Stimulated activated memory B cell treated with anti-CD40 and anti-IgM and Interleukin-4, amounts not matched to agents 10 μg/mL and 1 μg/mL and 100 μg/mL, for 72 hours (primary cell): ENCODE measurements at regions not wholly inside any gene's neighbourhood (a gene's known extent, or its start where the extent isn't known, plus 50 kb on each side); places are given as distances from the start of the nearest gene placed in this dataset.
"Not testable (repeated sequence)": the region's sequence is repeated elsewhere in the genome, so short reads cannot be mapped to it uniquely, and the experiment has no call there.

ENCODE experiments used
- ATAC-seq: fragments of 150-1000 bp; cut with Tn5 transposase; 2 replicates; pipeline ENCODE4 v1.10.0; 2021
- H3K27ac Mint-ChIP-seq: one replicate; pipeline ENCODE4 v1.8.0; 2022; ENCODE audit warnings: mild to moderate bottlenecking, mixed read lengths
- H3K27me3 Mint-ChIP-seq: one replicate; pipeline ENCODE4 v1.8.0; 2022; ENCODE audit warnings: mixed read lengths
- H3K36me3 Mint-ChIP-seq: one replicate; pipeline ENCODE4 v1.8.0; 2022; ENCODE audit warnings: mixed read lengths
- H3K4me1 Mint-ChIP-seq: one replicate; pipeline ENCODE4 v1.8.0; 2022; ENCODE audit warnings: mixed read lengths
- H3K4me3 Mint-ChIP-seq: one replicate; pipeline ENCODE4 v1.8.0; 2022; ENCODE audit warnings: mild to moderate bottlenecking, moderate library complexity, mixed read lengths
- H3K9me3 Mint-ChIP-seq: one replicate; pipeline ENCODE4 v1.8.0; 2022; ENCODE audit warnings: mixed read lengths

DNA sequence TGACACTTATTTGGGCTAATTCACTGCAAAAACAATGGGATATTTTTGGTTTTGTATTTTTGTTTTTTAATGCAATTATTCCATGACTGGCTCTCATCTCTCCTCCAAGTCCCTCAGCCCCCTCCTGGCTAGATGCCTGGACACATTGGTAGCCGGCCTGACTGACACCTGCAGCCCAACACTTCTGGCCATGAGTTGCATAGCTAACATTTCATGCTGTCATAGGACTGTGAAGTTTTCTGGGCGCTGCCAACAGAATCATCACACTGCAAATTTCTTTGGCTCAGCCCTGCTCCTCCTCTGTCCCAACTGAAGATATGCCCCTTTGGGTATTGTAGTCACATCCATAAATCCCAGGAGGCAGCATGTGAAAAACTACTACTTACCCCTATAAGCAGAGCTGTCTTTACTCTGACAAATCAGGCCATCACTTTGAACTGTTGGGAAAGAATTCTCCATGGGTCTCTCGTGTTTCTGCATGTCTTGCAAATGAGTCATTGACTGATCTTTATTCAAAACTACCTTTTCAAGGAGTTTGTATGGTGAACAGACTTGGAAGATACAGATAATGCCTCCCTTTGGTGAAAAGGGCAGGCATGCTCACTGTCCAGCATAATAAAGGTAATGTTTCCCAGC, 126.7 kb upstream of the LGR5 start:
- H3K4me1 Mint-ChIP-seq = no peaks in the 10 kb centered on the region
- ATAC-seq = no peak
- H3K27ac Mint-ChIP-seq = no peak overlapping the region
- no peaks in the 10 kb centered on the region for H3K9me3 Mint-ChIP-seq
- no peaks in the 10 kb centered on the region for H3K27me3 Mint-ChIP-seq
- no peaks in the 10 kb centered on the region for H3K36me3 Mint-ChIP-seq
- H3K4me3 Mint-ChIP-seq = no peak overlapping the region

DNA sequence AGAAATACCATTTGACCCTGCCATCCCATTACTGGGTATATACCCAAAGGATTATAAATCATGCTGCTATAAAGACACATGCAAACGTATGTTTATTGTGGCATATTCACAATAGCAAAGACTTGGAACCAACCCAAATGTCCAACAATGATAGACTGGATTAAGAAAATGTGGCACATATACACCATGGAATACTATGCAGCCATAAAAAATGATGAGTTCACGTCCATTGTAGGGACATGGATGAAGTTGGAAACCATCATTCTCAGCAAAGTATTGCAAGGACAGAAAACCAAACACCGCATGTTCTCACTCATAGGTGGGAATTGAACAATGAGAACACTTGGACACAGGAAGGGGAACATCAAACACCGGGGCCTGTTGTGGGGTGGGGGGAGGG, 128.0 kb upstream of the LGR5 start:
- H3K27ac Mint-ChIP-seq, H3K4me3 Mint-ChIP-seq, H3K4me1 Mint-ChIP-seq, H3K27me3 Mint-ChIP-seq, H3K9me3 Mint-ChIP-seq, H3K36me3 Mint-ChIP-seq, ATAC-seq: not testable (repeated sequence)

DNA sequence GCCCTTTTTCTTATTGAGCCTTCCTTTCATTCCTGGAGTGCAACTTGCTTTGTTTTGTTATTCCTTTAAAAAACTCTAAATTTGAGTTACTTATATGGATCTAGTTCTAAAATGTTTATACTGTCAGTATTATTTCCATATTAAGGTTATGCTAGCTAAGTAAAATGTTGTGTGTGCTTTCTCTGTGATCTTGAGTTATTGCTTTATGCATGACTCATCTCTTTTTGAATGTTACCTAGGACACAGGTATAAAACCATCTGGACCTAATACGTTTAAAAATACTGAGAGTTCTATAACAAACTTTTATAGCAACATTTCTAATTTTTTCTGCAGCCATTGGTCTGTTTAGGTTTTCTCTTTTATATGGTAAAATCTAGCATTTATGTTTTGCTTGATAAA, 132.8 kb upstream of the LGR5 start:
- Mint-ChIP-seq H3K4me3 (no peak overlapping the region), H3K27me3 (no peaks in the 10 kb centered on the region), H3K9me3 (peaks cover 5% of the 10 kb centered on the region), H3K4me1 (no peaks in the 10 kb centered on the region), H3K27ac (no peak overlapping the region), H3K36me3 (no peaks in the 10 kb centered on the region)
- ATAC-seq = no peak

DNA sequence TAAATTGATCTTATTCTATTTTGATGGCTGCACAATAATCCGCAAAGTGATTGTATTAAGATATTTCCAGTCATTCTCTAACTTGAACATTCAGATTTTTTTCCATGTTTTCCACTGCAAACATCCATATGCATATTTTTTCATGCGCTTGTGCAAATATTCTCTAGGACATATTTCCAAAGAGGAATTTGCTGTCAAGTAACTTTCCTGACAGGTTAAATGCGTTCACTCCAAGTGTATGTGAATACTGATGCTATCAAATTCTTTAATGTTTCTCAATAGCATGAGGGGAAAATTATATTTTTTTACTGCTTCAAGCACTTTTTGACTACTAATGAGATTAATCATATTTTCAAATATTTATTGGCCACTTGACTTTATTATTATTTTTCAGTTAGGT, 135.3 kb upstream of the LGR5 start:
- no peak for ATAC-seq
- H3K27me3 Mint-ChIP-seq = no peaks in the 10 kb centered on the region
- H3K4me1 Mint-ChIP-seq = no peaks in the 10 kb centered on the region
- H3K4me3 Mint-ChIP-seq = no peak overlapping the region
- no peaks in the 10 kb centered on the region for H3K36me3 Mint-ChIP-seq
- no peak overlapping the region for H3K27ac Mint-ChIP-seq
- peaks cover 5% of the 10 kb centered on the region for H3K9me3 Mint-ChIP-seq

DNA sequence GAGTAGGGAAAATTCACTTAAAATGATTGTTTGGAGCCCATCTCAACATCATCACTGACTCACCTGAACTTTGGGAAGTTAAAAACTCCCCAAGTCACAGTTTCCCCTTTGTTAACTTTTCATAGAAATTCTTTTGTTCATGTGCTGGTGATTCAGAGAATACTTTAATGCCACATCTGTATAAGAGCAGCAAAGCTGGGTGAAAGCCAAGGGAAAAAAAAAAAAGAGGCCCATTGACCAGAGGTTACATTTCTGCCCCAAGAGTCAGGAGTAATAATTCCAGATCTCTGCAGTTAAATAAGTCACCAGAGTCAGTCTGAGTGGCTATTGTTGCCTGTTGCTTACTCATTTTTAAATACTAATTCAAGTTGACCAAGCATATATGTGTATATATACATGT, 136.4 kb upstream of the LGR5 start:
- Mint-ChIP-seq H3K36me3 (no peaks in the 10 kb centered on the region), H3K27ac (no peak overlapping the region), H3K4me3 (no peak overlapping the region), H3K27me3 (no peaks in the 10 kb centered on the region), H3K4me1 (no peaks in the 10 kb centered on the region), H3K9me3 (peaks cover 5% of the 10 kb centered on the region)
- no peak for ATAC-seq

DNA sequence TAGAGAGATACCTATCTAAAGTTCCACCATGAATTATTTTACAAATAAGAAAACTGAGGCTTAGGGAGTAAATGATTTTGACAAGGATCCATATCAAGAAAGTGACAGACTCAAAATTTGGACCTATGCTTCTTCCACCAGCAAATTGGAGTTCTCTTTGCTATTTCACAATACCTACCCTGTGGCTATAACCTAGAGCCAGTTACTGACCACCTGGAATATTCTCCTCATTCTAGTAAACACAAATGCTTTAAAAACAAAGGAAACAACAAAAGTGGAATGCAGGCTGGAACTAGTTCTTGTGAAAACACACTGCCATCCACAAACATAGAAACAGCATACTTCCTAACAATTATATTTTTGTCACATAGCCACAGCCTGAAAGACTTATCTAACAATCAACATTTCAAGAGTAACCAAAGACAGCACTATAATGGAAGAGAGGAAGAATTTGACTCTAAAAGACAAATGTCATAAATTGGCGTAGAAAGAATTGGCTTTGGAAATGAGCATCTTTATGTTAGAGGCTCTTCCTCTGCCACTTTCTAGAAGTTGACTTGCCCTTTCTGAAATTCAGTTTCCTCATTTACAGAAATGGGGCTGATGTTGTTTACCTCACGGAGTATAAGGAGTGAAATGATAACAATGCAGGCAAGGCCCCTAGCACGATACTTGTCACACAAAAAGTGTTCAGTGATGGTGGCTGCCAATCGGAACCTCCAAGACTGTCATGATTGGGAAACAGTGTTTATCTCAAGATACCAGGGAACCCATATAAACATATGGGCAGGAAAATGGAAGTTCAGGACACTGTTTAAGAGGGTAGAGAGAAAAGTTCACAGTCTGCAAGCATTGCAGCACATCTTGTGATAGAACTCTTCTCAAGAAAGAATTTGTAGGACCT, 138.6 kb upstream of the LGR5 start:
- H3K4me1 Mint-ChIP-seq = no peaks in the 10 kb centered on the region
- H3K9me3 Mint-ChIP-seq = peaks cover 4% of the 10 kb centered on the region
- no peaks in the 10 kb centered on the region for H3K27me3 Mint-ChIP-seq
- H3K4me3 Mint-ChIP-seq = no peak overlapping the region
- H3K27ac Mint-ChIP-seq = no peak overlapping the region
- H3K36me3 Mint-ChIP-seq = no peaks in the 10 kb centered on the region
- no peak for ATAC-seq

DNA sequence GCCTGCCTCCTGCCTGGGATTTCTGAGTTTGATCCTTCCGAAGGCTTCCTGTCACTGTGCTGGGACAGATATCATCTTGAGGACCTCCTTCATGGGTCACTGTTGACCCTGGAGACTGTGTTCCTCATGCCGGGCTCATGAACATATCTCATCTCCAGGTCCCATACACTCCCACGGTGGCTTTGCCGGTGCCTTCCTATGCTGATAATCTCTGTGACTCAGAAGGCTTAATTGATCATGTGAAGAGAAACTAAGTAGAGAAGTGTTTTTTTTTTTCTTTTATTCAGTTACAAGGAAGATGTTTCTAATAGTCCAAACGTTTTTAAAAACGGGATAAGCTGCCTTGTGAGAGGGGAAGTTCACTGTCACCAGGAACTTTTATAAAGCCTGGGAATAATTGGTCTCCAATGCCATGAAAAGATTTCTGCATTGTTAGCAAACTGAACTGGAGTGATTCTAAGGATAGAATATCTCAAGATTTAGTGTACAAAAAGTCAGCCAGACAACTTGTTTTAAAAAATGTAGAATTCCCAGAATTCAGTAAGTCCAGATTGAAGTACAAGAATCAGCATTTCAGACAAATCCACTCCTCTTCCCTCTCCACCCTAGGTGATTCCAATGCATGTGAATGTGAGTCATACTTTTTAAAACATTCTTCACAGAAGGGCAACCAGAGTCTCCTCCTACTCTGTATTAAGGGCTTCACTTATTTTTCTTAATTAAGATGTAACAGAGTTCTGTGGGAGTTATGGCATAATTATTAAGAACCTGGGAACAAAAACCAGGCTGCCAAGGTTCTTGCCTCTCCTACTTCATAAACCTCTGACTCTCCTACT, 139.8 kb upstream of the LGR5 start:
- H3K36me3 Mint-ChIP-seq = no peaks in the 10 kb centered on the region
- no peaks in the 10 kb centered on the region for H3K4me1 Mint-ChIP-seq
- no peaks in the 10 kb centered on the region for H3K27me3 Mint-ChIP-seq
- H3K9me3 Mint-ChIP-seq = peaks cover under 1% of the 10 kb centered on the region
- no peak overlapping the region for H3K4me3 Mint-ChIP-seq
- H3K27ac Mint-ChIP-seq = no peak overlapping the region
- ATAC-seq = no peak

- ATAC-seq = no peak
- Mint-ChIP-seq H3K27me3 (no peaks in the 10 kb centered on the region), H3K27ac (no peak overlapping the region), H3K4me3 (no peak overlapping the region), H3K36me3 (no peaks in the 10 kb centered on the region), H3K9me3 (peaks cover 2% of the 10 kb centered on the region), H3K4me1 (no peaks in the 10 kb centered on the region)
Measured at GRCh38 chr12:71297930-71298329, 140.1 kb upstream of the TSPAN8 start.

- Mint-ChIP-seq H3K36me3 (peaks cover 5% of the 10 kb centered on the region), H3K27ac (no peak overlapping the region), H3K4me1 (no peaks in the 10 kb centered on the region), H3K27me3 (no peaks in the 10 kb centered on the region), H3K4me3 (no peak overlapping the region), H3K9me3 (peaks cover 7% of the 10 kb centered on the region)
- ATAC-seq = no peak
Measured at GRCh38 chr12:71295953-71296352, 138.2 kb upstream of the TSPAN8 start.

DNA sequence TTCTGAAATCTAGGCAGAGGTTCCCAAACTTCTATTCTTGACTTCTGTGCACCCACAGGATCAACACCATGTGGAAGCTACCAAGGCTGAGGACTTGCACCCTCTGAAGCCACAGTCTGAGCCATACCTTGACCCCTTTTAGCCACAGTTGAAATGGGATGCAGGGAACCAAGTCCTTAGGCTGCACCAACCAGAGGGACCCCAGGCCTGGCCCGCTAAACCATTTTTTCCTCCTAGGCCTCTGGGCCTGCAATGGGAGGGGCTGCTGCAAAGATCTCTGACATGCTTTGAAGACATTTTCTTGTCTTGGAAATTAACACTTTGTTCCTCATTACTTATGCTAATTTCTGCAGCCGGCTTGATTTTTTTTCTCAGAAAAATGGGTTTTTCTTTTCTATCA, 133.9 kb upstream of the TSPAN8 start:
- no peaks in the 10 kb centered on the region for H3K27me3 Mint-ChIP-seq
- no peaks in the 10 kb centered on the region for H3K4me1 Mint-ChIP-seq
- H3K36me3 Mint-ChIP-seq = peaks cover 5% of the 10 kb centered on the region
- H3K9me3 Mint-ChIP-seq = peaks cover 10% of the 10 kb centered on the region
- H3K4me3 Mint-ChIP-seq = no peak overlapping the region
- no peak overlapping the region for H3K27ac Mint-ChIP-seq
- ATAC-seq = no peak

GRCh38 chr12:71283883-71284282, 126.1 kb upstream of the TSPAN8 start:
- peaks cover under 1% of the 10 kb centered on the region for H3K9me3 Mint-ChIP-seq
- no peak overlapping the region for H3K27ac Mint-ChIP-seq
- no peaks in the 10 kb centered on the region for H3K36me3 Mint-ChIP-seq
- no peak overlapping the region for H3K4me3 Mint-ChIP-seq
- no peaks in the 10 kb centered on the region for H3K27me3 Mint-ChIP-seq
- H3K4me1 Mint-ChIP-seq = no peaks in the 10 kb centered on the region
- no peak for ATAC-seq

- ATAC-seq = no peak
- Mint-ChIP-seq H3K9me3 (peaks cover 3% of the 10 kb centered on the region), H3K36me3 (no peaks in the 10 kb centered on the region), H3K4me1 (no peaks in the 10 kb centered on the region), H3K27me3 (no peaks in the 10 kb centered on the region), H3K27ac (no peak overlapping the region), H3K4me3 (no peak overlapping the region)
Measured at GRCh38 chr12:71282925-71283324, 125.1 kb upstream of the TSPAN8 start.

GRCh38 chr12:71282020-71282419, 124.2 kb upstream of the TSPAN8 start:
- Mint-ChIP-seq H3K4me1 (no peaks in the 10 kb centered on the region), H3K27ac (no peak overlapping the region), H3K9me3 (peaks cover 3% of the 10 kb centered on the region), H3K4me3 (no peak overlapping the region), H3K36me3 (no peaks in the 10 kb centered on the region), H3K27me3 (no peaks in the 10 kb centered on the region)
- ATAC-seq = no peak

GRCh38 chr12:71281425-71281824, 123.6 kb upstream of the TSPAN8 start:
- Mint-ChIP-seq H3K9me3 (peaks cover 3% of the 10 kb centered on the region), H3K4me3 (no peak overlapping the region), H3K4me1 (no peaks in the 10 kb centered on the region), H3K36me3 (no peaks in the 10 kb centered on the region), H3K27me3 (no peaks in the 10 kb centered on the region), H3K27ac (no peak overlapping the region)
- ATAC-seq = no peak

DNA sequence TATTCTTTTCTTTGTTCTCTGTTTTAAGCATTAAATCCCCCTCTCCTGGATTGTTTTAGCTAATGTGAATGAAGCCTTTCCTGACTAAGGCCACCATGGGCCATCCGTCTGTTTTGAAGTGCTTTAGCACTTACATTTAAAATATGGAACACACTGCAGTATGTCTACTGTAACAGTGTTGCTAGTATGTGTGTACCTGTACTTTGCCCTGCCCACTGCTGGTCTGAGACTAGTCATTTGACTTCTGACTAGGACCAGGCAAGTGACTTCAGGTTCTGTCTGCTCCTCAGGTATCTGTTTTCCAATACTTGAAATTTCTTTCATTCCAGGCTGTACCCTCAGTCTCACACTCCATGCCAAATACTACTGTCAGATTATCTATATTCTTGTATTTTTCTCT, 120.1 kb upstream of the TSPAN8 start:
- Mint-ChIP-seq H3K4me1 (no peaks in the 10 kb centered on the region), H3K4me3 (no peak overlapping the region), H3K27me3 (no peaks in the 10 kb centered on the region), H3K36me3 (no peaks in the 10 kb centered on the region), H3K9me3 (peaks cover 7% of the 10 kb centered on the region), H3K27ac (no peak overlapping the region)
- ATAC-seq = no peak
